ENCODE measurements at regions not wholly inside any gene's neighbourhood (a gene's known extent, or its start where the extent isn't known, plus 50 kb on each side); places are given as distances from the start of the nearest gene placed in this dataset.

- H4K5ac ChIP-seq (ENCODE audit: low read depth, low read length) = no peak overlapping the region
- no peak for TF ChIP-seq USF2 (IDR thresholded peaks at IDR 0.05; ENCODE audit: low read depth, low read length)
- no peak for TF ChIP-seq ELK1 (IDR thresholded peaks at IDR 0.05; ENCODE audit: borderline replicate concordance, low read depth, low read length)
- TF ChIP-seq MXI1 (IDR thresholded peaks at IDR 0.05; ENCODE audit: borderline replicate concordance, low read depth, low read length) = no peak
- no peak for TF ChIP-seq CTCF (conservative IDR thresholded peaks at IDR 0.05; ENCODE audit: low read depth, low read length)
- TF ChIP-seq FOS (IDR thresholded peaks at IDR 0.05; ENCODE audit: low read depth, low read length) = no peak
- dilution Hi-C loops (cut with HindIII; ENCODE audit: low sequenced_read_pairs, unreplicated experiment) (no loop called here), in situ Hi-C loops (cut with MboI; ENCODE audit: low sequenced_read_pairs) (no loop called here), intact Hi-C loops (cut with micrococcal nuclease) (no loop called here)
- WGBS, 2 experiments (ENCODE audit: extremely low coverage in 2 of 2, insufficient read length in 1 of 2) = no CpG with 5 or more reads among the region's 5 CpGs
- H3K36me3 ChIP-seq (ENCODE audit: control insufficient read depth, insufficient read depth, low read length) = no peaks in the 10 kb centered on the region
- H3K9me3 ChIP-seq (ENCODE audit: control insufficient read depth, insufficient read depth, low read length) = no peaks in the 10 kb centered on the region
- no peak overlapping the region for H3K4me3 ChIP-seq (ENCODE audit: insufficient read depth, low read depth, low read length)
- no peak overlapping the region for H3K14ac ChIP-seq (replicated peaks; ENCODE audit: low read depth, low read length)
- no peak overlapping the region for H3K9ac ChIP-seq (ENCODE audit: low read depth, low read length)
- H4K91ac ChIP-seq (ENCODE audit: insufficient read depth, low read depth, low read length) = no peak overlapping the region
- no peak overlapping the region for H2BK5ac ChIP-seq (ENCODE audit: low read depth, low read length, poor library complexity, severe bottlenecking)
- CTCF ChIA-PET = no interaction called here
- H4K8ac ChIP-seq (ENCODE audit: low read depth in 2 of 2, low read length in 2 of 2) = no peak overlapping the region
- H2BK15ac ChIP-seq (ENCODE audit: low read depth, low read length) = no peak overlapping the region
- no peak overlapping the region for H3K18ac ChIP-seq (ENCODE audit: low read depth, low read length)
- no TSS peak for BruUV-seq (replicated peaks)
- no peaks in the 10 kb centered on the region for H3K27me3 ChIP-seq (ENCODE audit: control insufficient read depth, insufficient read depth, low read length)
- no peak overlapping the region for H3K4ac ChIP-seq (ENCODE audit: low read depth, low read length)
- no peak overlapping the region for H2BK20ac ChIP-seq (ENCODE audit: low read depth, low read length)
- H3K79me1 ChIP-seq (ENCODE audit: low read depth in 1 of 2, low read length in 2 of 2) = no peaks in the 10 kb centered on the region
- H3K27ac ChIP-seq (ENCODE audit: insufficient read depth, low read length) = no peak overlapping the region
- H2AFZ ChIP-seq (replicated peaks; ENCODE audit: low read length, poor library complexity) = no peak overlapping the region
- ATAC-seq (ENCODE audit: low read depth) (no peak), DNase-seq (no peak)
- no peak overlapping the region for H2AK9ac ChIP-seq (replicated peaks; ENCODE audit: low read depth, low read length, poor library complexity)
- H3K23ac ChIP-seq (ENCODE audit: low read depth, low read length) = no peak overlapping the region
- H2AK5ac ChIP-seq (ENCODE audit: low read depth, low read length) = no peak overlapping the region
- POLR2A ChIA-PET (ENCODE audit: unreplicated experiment) = no interaction called here
- peaks cover 27% of the 10 kb centered on the region for H3K4me1 ChIP-seq (ENCODE audit: control insufficient read depth, insufficient read depth, low read length)
- H3K56ac ChIP-seq (ENCODE audit: extremely low read depth, insufficient read depth, low read length) = no peak overlapping the region
- H3K9me1 ChIP-seq (ENCODE audit: insufficient read depth, low read length) = peaks cover 21% of the 10 kb centered on the region
- H3K4me2 ChIP-seq (ENCODE audit: low read depth, low read length) = no peak overlapping the region
- H4K20me1 ChIP-seq (ENCODE audit: insufficient read depth, low read length) = no peaks in the 10 kb centered on the region
- H2BK120ac ChIP-seq (ENCODE audit: low read depth, low read length) = no peak overlapping the region
Observed at GRCh38 chr21:38953516-38953915, 147.8 kb downstream of the ETS2 start.
